ENCODE measurements at regions not wholly inside any gene's neighbourhood (a gene's known extent, or its start where the extent isn't known, plus 50 kb on each side); places are given as distances from the start of the nearest gene placed in this dataset.

- Histone ChIP-seq H3K9ac (ENCODE audit: insufficient read depth, low read length) (no peak overlapping the region), H3K4me2 (ENCODE audit: extremely low read depth, insufficient read depth, low read length) (no peak overlapping the region), H3K4me3 (replicated peaks in 1 of 4; ENCODE audit: control extremely low read depth in 1 of 4, insufficient read depth in 1 of 4, low read depth in 3 of 4, low read length in 4 of 4) (no peak overlapping the region), H3K4me1 (ENCODE audit: control insufficient read depth, extremely low read depth, insufficient read depth, low read length) (no peaks in the 10 kb centered on the region), H3K27ac (ENCODE audit: insufficient read depth, low read length) (no peak overlapping the region), H3K9me3 (ENCODE audit: control insufficient read depth, insufficient read depth, low read depth, low read length) (no peaks in the 10 kb centered on the region), H2AFZ (ENCODE audit: low read length) (no peak overlapping the region), H3K27me3 (ENCODE audit: control insufficient read depth, insufficient read depth, low read length) (no peaks in the 10 kb centered on the region), H3K79me2 (ENCODE audit: control insufficient read depth, insufficient read depth, low read length) (no peaks in the 10 kb centered on the region), H3K36me3 (ENCODE audit: control insufficient read depth, insufficient read depth, low read length) (no peaks in the 10 kb centered on the region), H4K20me1 (ENCODE audit: control insufficient read depth, extremely low read depth, insufficient read depth, low read length) (no peaks in the 10 kb centered on the region)
- no peak for TF ChIP-seq CTCF (conservative IDR thresholded peaks at IDR 0.05 in 1 of 2, IDR thresholded peaks at IDR 0.05 in 1 of 2; ENCODE audit: low read depth in 1 of 2, low read length in 2 of 2)
- TF ChIP-seq EZH2 (IDR thresholded peaks at IDR 0.05; ENCODE audit: low read length, missing control alignments): no peak
- DNase-seq (ENCODE audit: low read depth in 2 of 2): no peak
These were observed 182.1 kb downstream of the NAF1 start for GRCh38 chr4:162984621-162985020.

- Histone ChIP-seq H3K27me3 (ENCODE audit: control insufficient read depth, insufficient read depth, low read length) (no peaks in the 10 kb centered on the region), H3K79me2 (ENCODE audit: control insufficient read depth, insufficient read depth, low read length) (no peaks in the 10 kb centered on the region), H3K9ac (ENCODE audit: insufficient read depth, low read length) (no peak overlapping the region), H3K27ac (ENCODE audit: insufficient read depth, low read length) (no peak overlapping the region), H2AFZ (ENCODE audit: low read length) (no peak overlapping the region), H3K4me1 (ENCODE audit: control insufficient read depth, extremely low read depth, insufficient read depth, low read length) (no peaks in the 10 kb centered on the region), H4K20me1 (ENCODE audit: control insufficient read depth, extremely low read depth, insufficient read depth, low read length) (no peaks in the 10 kb centered on the region), H3K9me3 (ENCODE audit: control insufficient read depth, insufficient read depth, low read depth, low read length) (no peaks in the 10 kb centered on the region), H3K36me3 (ENCODE audit: control insufficient read depth, insufficient read depth, low read length) (no peaks in the 10 kb centered on the region), H3K4me2 (ENCODE audit: extremely low read depth, insufficient read depth, low read length) (no peak overlapping the region), H3K4me3 (replicated peaks in 1 of 4; ENCODE audit: control extremely low read depth in 1 of 4, insufficient read depth in 1 of 4, low read depth in 3 of 4, low read length in 4 of 4) (no peak overlapping the region)
- TF ChIP-seq CTCF (conservative IDR thresholded peaks at IDR 0.05 in 1 of 2, IDR thresholded peaks at IDR 0.05 in 1 of 2; ENCODE audit: low read depth in 1 of 2, low read length in 2 of 2) (no peak), EZH2 (IDR thresholded peaks at IDR 0.05; ENCODE audit: low read length, missing control alignments) (no peak)
- DNase-seq (ENCODE audit: low read depth in 2 of 2): no peak
These were observed 184.9 kb downstream of the NAF1 start for GRCh38 chr4:162981823-162982222.

- no peak for DNase-seq (ENCODE audit: low read depth in 2 of 2)
- H3K27me3 ChIP-seq (ENCODE audit: control insufficient read depth, insufficient read depth, low read length): no peaks in the 10 kb centered on the region
- no peaks in the 10 kb centered on the region for H3K4me1 ChIP-seq (ENCODE audit: control insufficient read depth, extremely low read depth, insufficient read depth, low read length)
- no peaks in the 10 kb centered on the region for H4K20me1 ChIP-seq (ENCODE audit: control insufficient read depth, extremely low read depth, insufficient read depth, low read length)
- H2AFZ ChIP-seq (ENCODE audit: low read length): no peak overlapping the region
- H3K27ac ChIP-seq (ENCODE audit: insufficient read depth, low read length): no peak overlapping the region
- TF ChIP-seq EZH2 (IDR thresholded peaks at IDR 0.05; ENCODE audit: low read length, missing control alignments) (no peak), CTCF (conservative IDR thresholded peaks at IDR 0.05 in 1 of 2, IDR thresholded peaks at IDR 0.05 in 1 of 2; ENCODE audit: low read depth in 1 of 2, low read length in 2 of 2) (no peak)
- H3K36me3 ChIP-seq (ENCODE audit: control insufficient read depth, insufficient read depth, low read length): no peaks in the 10 kb centered on the region
- no peaks in the 10 kb centered on the region for H3K9me3 ChIP-seq (ENCODE audit: control insufficient read depth, insufficient read depth, low read depth, low read length)
- no peak overlapping the region for H3K9ac ChIP-seq (ENCODE audit: insufficient read depth, low read length)
- H3K4me3 ChIP-seq (replicated peaks in 1 of 4; ENCODE audit: control extremely low read depth in 1 of 4, insufficient read depth in 1 of 4, low read depth in 3 of 4, low read length in 4 of 4): no peak overlapping the region
- H3K79me2 ChIP-seq (ENCODE audit: control insufficient read depth, insufficient read depth, low read length): no peaks in the 10 kb centered on the region
- H3K4me2 ChIP-seq (ENCODE audit: extremely low read depth, insufficient read depth, low read length): no peak overlapping the region
These were observed 188.3 kb downstream of the NAF1 start for GRCh38 chr4:162978398-162978797.
